Endothelial cell of umbilical vein (primary cell): ENCODE measurements at regions not wholly inside any gene's neighbourhood (a gene's known extent, or its start where the extent isn't known, plus 50 kb on each side); places are given as distances from the start of the nearest gene placed in this dataset.

ENCODE experiments used
- BruUV-seq: library from RNA; stranded (reverse); fragments of 400-500 nt; replicated peaks from 2 replicates; lab custom pipeline; 2021; lab: Mats Ljungman, UMichigan
- CTCF ChIA-PET: fragments of 300-600, 350-600 bp; sonication (Branson Sonifier 250); formaldehyde crosslinking; loops from one replicate; lab custom pipeline; 2021; ENCODE audit warnings: antibody characterized with exemption, inconsistent platforms; lab: Charles Lee
- POLR2A ChIA-PET: fragments of 300-600, 350-600 bp; sonication (Branson Sonifier 250); formaldehyde crosslinking; loops from one replicate; lab custom pipeline; 2021; ENCODE audit warnings: antibody characterized with exemption, inconsistent platforms; lab: Charles Lee
- DNase-seq: peaks from one replicate; pipeline ENCODE4 v3.0.0-alpha.2; 2011; ENCODE audit warnings: low read depth, low spot score
- FAIRE-seq: peaks from 2 replicates; lab custom pipeline; 2011; peaks lifted over from hg19 to GRCh38; lab: Jason Lieb, UNC
- H2AFZ ChIP-seq: 2 replicates; pipeline ENCODE4 v1.6.0; 2012; ENCODE audit warnings: low read depth, low read length, control low read depth, inconsistent platforms
- H3K27ac ChIP-seq: 2 replicates; pipeline ENCODE4 v1.5.1; 2011; ENCODE audit warnings: low read depth, mild to moderate bottlenecking, control low read depth, low read length, moderate library complexity; ENCODE audit not compliant: insufficient read depth
- H3K27me3 ChIP-seq, 2 experiments: 2 replicates each; pipeline versions ENCODE4 v1.6.0 to v1.6.1; 2011; ENCODE audit warnings: low read length in 2 of 2, mixed read lengths in 1 of 2; ENCODE audit not compliant: control insufficient read depth in 2 of 2, insufficient read depth in 2 of 2
- H3K36me3 ChIP-seq, 2 experiments: 2 replicates in 1 of 2; 3 replicates in 1 of 2; pipeline ENCODE4 v1.5.1; 2011; ENCODE audit warnings: low read length in 2 of 2, mild to moderate bottlenecking in 1 of 2, moderate library complexity in 1 of 2; ENCODE audit not compliant: control insufficient read depth in 2 of 2, insufficient read depth in 2 of 2; ENCODE audit errors: extremely low read depth in 1 of 2
- H3K4me1 ChIP-seq: 3 replicates; pipeline ENCODE4 v1.5.1; 2011; ENCODE audit warnings: mild to moderate bottlenecking, low read length; ENCODE audit not compliant: control insufficient read depth, insufficient read depth; ENCODE audit errors: extremely low read depth
- H3K4me2 ChIP-seq: 2 replicates; pipeline ENCODE4 v1.6.1; 2011; ENCODE audit warnings: low read length, control low read depth, mixed read lengths; ENCODE audit not compliant: insufficient read depth
- H3K4me3 ChIP-seq, 3 experiments: fragments of 200-600 bp in 1 of 3; sonication (generic), shearing (Covaris generic) in 1 of 3; replicated peaks in 1 of 3; 2 replicates each; pipeline ENCODE4 v1.5.1; 2011 to 2016; ENCODE audit warnings: control low read depth in 3 of 3, low read length in 3 of 3, mild to moderate bottlenecking in 2 of 3, inconsistent platforms in 1 of 3, low read depth in 1 of 3, moderate library complexity in 1 of 3; ENCODE audit not compliant: insufficient read depth in 1 of 3
- H3K79me2 ChIP-seq: 2 replicates; pipeline ENCODE4 v1.6.0; 2012; ENCODE audit warnings: low read length, inconsistent platforms; ENCODE audit not compliant: control insufficient read depth, insufficient read depth
- H3K9ac ChIP-seq: replicated peaks from 2 replicates; pipeline ENCODE3; 2011; ENCODE audit warnings: low read length, control low read depth; ENCODE audit not compliant: insufficient read depth; ENCODE audit errors: extremely low read depth
- H3K9me1 ChIP-seq: replicated peaks from 3 replicates; pipeline ENCODE4 v1.6.0; 2011; ENCODE audit warnings: mild to moderate bottlenecking, low read length; ENCODE audit not compliant: control insufficient read depth, insufficient read depth; ENCODE audit errors: extremely low read depth
- H3K9me3 ChIP-seq: replicated peaks from 2 replicates; pipeline ENCODE4 v1.5.1; 2012; ENCODE audit warnings: low read length, inconsistent platforms; ENCODE audit not compliant: control insufficient read depth, insufficient read depth
- H4K20me1 ChIP-seq: replicated peaks from 2 replicates; pipeline ENCODE3; 2011; ENCODE audit warnings: mild to moderate bottlenecking, low read length; ENCODE audit not compliant: control insufficient read depth, insufficient read depth; ENCODE audit errors: extremely low read depth
- GATA2 ChIP-seq: IDR thresholded peaks from 2 replicates; pipeline ENCODE4 v1.7.0; 2011; ENCODE audit warnings: low read depth, mild to moderate bottlenecking, moderate library complexity, mixed read lengths, low read length; ENCODE audit not compliant: insufficient read length, insufficient read depth
- JUN ChIP-seq: IDR thresholded peaks from 2 replicates; pipeline ENCODE4 v1.6.1; 2011; ENCODE audit warnings: borderline replicate concordance, low read depth; ENCODE audit not compliant: insufficient read length, insufficient read depth
- MAX ChIP-seq: IDR thresholded peaks from 2 replicates; pipeline ENCODE4 v1.6.1; 2011; ENCODE audit not compliant: insufficient read depth, insufficient read length
- MYC ChIP-seq: IDR thresholded peaks from one replicate; pipeline ENCODE4 v1.6.1; 2011; ENCODE audit warnings: mild to moderate bottlenecking, low read depth, low read length
- POLR2A ChIP-seq: IDR thresholded peaks from 2 replicates; pipeline ENCODE4 v1.6.1; 2012; ENCODE audit warnings: low read depth, mild to moderate bottlenecking, control low read depth, low read length
- POLR2AphosphoS5 ChIP-seq: IDR thresholded peaks from 2 replicates; pipeline ENCODE4 v1.6.1; 2012; ENCODE audit warnings: low read depth, mild to moderate bottlenecking, control low read depth, low read length, moderate library complexity; ENCODE audit not compliant: insufficient read depth
- dilution Hi-C: fragments of 300-500 bp; cut with MboI; formaldehyde crosslinking; loops from one replicate; pipeline ENCODE4 v1.15.0; 2019; ENCODE audit warnings: low sequenced_read_pairs; ENCODE audit not compliant: extremely low pct_ligation_motif_present
- intact Hi-C: fragments of 100-400 bp; cut with micrococcal nuclease; formaldehyde crosslinking; loops from one replicate; pipeline ENCODE4 v1.10.0; 2022
- TF ChIP-seq, protein P1 (sequence below), 2 donors: IDR thresholded peaks; 1 replicate in 1 of 2; 2 replicates in 1 of 2; pipeline ENCODE4 v1.5.1; 2011; ENCODE audit warnings: low read length in 2 of 2, mild to moderate bottlenecking in 2 of 2, moderate library complexity in 2 of 2, control low read depth in 1 of 2, inconsistent platforms in 1 of 2, low read depth in 1 of 2; ENCODE audit not compliant: insufficient read depth in 1 of 2; ENCODE audit errors: extremely low read depth in 1 of 2

DNA sequence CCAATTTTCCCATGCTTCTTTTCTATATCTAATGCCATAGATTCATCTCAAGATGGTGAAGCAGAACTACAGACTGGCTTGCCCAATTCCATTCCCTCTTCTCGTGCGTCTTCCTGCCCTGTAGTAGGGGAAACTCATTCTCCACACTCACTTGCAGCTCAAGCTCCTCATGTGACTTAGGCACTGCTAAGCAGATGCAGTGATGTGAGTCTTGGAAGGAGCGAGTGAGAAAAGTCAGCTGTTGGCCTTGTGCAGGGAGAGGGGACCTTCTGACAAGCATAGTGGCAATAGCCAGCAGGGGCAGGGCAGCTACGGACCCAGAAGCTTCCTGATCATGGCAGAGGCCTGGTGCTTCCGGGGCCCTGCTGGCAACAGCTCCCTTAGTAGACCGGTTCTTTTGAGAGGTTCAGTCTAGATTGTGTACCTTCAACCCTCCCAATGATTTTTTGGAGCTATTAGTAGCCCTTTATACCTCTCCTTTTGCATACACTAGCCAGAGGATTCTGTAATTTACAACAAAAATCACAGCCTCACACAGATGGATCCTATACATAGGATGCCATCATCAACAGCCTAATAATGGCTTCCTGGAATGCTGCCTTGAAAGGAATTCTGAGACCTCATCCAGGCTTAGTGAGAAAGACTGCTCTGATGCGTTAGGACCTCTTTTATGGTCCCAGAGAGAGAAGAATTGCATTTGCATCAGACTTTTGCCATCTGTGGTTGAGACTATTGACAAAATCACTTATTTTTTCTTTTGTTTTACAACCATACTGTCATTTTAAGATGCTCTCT lies 121.5 kb upstream of the RIPOR2 start:
- dilution Hi-C loops (no loop called here), intact Hi-C loops (no loop called here)
- no peaks in the 10 kb centered on the region for H3K79me2 ChIP-seq
- TF ChIP-seq GATA2 (no peak), JUN (no peak), POLR2AphosphoS5 (no peak), MYC (no peak), POLR2A (no peak), MAX (no peak)
- TF ChIP-seq, protein P1, sequence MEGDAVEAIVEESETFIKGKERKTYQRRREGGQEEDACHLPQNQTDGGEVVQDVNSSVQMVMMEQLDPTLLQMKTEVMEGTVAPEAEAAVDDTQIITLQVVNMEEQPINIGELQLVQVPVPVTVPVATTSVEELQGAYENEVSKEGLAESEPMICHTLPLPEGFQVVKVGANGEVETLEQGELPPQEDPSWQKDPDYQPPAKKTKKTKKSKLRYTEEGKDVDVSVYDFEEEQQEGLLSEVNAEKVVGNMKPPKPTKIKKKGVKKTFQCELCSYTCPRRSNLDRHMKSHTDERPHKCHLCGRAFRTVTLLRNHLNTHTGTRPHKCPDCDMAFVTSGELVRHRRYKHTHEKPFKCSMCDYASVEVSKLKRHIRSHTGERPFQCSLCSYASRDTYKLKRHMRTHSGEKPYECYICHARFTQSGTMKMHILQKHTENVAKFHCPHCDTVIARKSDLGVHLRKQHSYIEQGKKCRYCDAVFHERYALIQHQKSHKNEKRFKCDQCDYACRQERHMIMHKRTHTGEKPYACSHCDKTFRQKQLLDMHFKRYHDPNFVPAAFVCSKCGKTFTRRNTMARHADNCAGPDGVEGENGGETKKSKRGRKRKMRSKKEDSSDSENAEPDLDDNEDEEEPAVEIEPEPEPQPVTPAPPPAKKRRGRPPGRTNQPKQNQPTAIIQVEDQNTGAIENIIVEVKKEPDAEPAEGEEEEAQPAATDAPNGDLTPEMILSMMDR (IDR thresholded peaks at IDR 0.05; ENCODE audit: extremely low read depth in 1 of 2, insufficient read depth in 1 of 2, low read depth in 1 of 2, low read length in 2 of 2): no peak
- POLR2A ChIA-PET: no interaction called here
- H2AFZ ChIP-seq: no peak overlapping the region
- no TSS peak for BruUV-seq
- no peak for DNase-seq
- no peaks in the 10 kb centered on the region for H3K9me3 ChIP-seq
- H3K27ac ChIP-seq: no peak overlapping the region
- no peaks in the 10 kb centered on the region for H3K27me3 ChIP-seq
- H3K4me2 ChIP-seq: no peak overlapping the region
- no peak for FAIRE-seq
- no peak overlapping the region for H3K9ac ChIP-seq
- H3K36me3 ChIP-seq: no peaks in the 10 kb centered on the region
- peaks cover 5% of the 10 kb centered on the region for H3K4me1 ChIP-seq
- no peaks in the 10 kb centered on the region for H3K9me1 ChIP-seq
- no peaks in the 10 kb centered on the region for H4K20me1 ChIP-seq
- no peak overlapping the region for H3K4me3 ChIP-seq
- CTCF ChIA-PET: no interaction called here
